Ishikawa (cell line): ENCODE measurements at regions not wholly inside any gene's neighbourhood (a gene's known extent, or its start where the extent isn't known, plus 50 kb on each side); places are given as distances from the start of the nearest gene placed in this dataset.

Experiments
- CEBPB ChIP-seq: IDR thresholded peaks from 2 replicates; pipeline ENCODE4 v1.6.1; 2012
- FOXM1 ChIP-seq: IDR thresholded peaks from 2 replicates; pipeline ENCODE4 v1.6.1; 2012; ENCODE audit warnings: low read depth, borderline replicate concordance
- RAD21 ChIP-seq: IDR thresholded peaks from 2 replicates; pipeline ENCODE4 v1.6.1; 2012; ENCODE audit warnings: low read depth
- TCF12 ChIP-seq: IDR thresholded peaks from 2 replicates; pipeline ENCODE4 v1.6.1; 2012; ENCODE audit warnings: low read depth

DNA sequence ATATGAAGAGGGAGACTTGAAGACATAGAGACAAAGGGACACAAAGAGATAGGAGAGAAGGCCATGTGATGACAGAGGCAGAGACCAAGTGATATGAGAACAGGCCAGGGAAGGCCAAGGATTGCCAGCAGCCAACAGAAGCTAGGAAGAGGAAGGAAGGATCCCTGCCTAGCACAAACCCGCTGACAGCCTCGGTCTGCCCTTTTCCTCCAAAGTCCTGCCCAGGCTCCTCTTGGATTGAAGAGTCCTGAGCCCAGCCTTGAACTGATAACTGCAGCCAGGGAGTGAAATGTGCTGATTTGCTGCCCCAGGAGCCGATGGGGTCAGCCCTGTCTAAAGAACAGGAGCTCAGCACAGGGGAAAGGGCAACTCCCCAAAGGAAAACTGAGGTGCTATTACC is 76.6 kb downstream of the MCFD2 start:
- TF ChIP-seq CEBPB (no peak), TCF12 (no peak), FOXM1 (no peak), RAD21 (no peak)
